HG02763 (cell line): ENCODE measurements at regions not wholly inside any gene's neighbourhood (a gene's known extent, or its start where the extent isn't known, plus 50 kb on each side); places are given as distances from the start of the nearest gene placed in this dataset.

Source experiments
- ATAC-seq: cut with Tn5 transposase; IDR thresholded peaks from one replicate; pipeline ENCODE4 v1.9.1; 2021; ENCODE audit warnings: mild to moderate bottlenecking, moderate library complexity; ENCODE audit not compliant: unreplicated experiment

DNA sequence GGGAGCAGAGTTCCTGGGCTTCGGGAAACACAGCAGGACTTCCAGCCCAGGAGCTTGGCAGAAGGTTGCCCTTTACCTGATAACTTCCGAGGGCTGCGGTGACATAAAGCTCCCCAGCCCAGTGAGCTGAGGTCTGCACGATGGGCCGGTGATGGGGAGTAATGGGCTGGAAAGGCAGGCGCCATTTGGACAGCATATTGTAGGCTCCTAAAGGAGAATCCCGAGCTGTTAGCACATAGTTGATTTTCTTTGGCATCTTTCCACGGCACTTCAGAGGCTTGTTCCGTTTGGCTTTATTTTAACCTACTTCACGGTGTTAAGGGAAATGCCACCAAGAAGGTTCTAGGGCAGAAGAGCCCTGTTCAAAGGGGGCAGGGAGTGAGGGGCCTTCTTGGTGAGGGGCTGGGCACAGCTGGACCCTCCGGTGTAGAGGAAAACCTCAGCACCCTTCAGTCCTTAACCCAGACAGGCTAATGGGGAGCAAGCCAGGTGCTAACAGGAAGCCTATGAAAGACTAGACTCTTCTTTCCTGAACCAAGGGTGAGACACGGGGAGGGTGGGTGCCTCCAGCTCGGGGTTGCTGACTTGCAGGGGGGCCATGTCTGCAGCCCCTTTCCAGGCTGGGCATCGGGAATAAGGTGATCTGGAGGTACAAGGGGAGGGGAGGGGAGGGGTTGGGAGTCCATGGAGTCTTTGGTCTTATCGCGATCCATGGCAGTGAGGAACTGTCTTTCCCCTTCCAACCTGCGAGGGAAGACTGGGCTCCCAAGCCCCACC is 347.7 kb downstream of the GLRX3 start:
- ATAC-seq, result no peak

DNA sequence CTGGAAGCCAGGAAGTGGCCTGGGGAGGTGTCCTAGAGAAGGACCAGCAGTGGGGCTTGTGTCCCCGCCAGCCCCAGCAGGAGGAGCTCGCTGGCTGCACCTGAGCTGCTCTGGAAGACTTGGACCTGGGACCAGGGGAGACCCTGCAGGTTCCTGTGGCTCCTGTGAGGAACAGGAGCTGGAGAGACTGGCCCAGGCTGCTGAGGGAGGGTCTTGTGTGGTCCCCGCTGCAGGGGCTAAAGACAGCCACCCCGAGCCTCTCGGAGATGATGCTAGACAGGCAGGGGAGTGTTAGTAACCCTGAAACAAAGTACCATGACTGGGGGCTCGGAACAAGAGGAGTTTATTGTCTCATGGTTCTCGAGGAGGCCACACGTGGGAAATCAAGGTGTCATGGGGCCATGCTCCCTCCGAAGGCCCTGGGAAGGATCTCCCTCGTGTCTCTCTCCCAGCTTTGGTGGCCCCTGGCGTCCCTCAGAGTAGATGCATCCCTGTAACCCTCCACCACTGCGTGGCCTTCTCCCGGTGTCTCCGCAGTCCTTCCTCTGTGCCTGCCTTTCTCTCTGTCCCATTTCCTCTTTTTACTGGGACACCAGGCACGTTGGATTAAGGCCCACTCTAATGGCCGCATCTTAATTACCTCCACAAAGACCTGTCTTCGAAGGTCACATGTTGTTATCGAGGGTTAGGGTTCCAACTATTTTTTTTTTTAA is 348.4 kb downstream of the GLRX3 start:
- no peak for ATAC-seq

- no peak for ATAC-seq
Observed at GRCh38 chr10:130485236-130485957, 349.2 kb downstream of the GLRX3 start.

DNA sequence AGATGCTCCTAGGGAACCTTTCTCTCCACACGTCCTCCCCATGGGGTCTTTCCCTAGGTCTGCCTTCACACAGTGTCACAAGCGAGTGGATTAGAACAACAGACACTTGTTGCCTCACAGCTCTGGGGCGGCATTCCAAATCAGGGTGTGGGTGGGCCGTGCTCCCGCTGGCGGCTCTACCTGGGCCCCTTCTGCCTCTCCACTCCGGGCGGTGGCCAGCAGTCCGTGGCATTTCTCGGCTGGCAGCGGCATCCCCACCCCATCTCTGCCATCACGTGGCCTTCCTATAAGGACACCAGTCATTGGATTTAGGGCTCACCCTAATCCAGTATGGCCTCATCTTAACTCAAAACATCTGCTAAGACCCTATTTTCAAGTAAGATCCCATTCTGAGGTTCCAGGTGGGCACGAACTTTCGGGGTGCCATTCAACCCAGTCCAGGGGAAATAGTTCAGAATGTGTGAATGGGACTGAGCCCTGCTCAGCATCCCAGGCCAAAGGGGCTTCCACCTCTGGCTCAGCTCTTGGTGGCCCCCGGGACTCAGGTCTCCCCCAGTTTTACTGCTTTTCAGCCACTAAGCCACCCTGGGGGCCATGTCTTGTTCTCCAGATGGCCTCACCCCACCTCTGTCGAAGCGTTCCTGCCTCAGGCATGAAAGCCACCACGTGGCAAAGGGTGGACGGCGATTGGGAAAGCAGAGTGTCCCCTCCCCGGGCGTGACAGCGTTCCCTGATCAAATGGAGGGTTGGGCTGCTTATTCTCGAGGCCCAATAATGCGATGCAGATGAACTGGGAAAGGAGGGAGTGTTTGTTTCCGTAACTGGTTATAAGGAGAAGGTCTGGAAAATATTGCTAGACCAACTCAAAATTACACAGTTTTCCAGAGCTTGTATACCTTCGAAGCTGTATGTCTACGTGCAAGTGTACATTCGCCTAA is 350.0 kb downstream of the GLRX3 start:
- ATAC-seq, result no peak

GRCh38 chr10:130486906-130487305 is 350.7 kb downstream of the GLRX3 start:
- no peak for ATAC-seq

DNA sequence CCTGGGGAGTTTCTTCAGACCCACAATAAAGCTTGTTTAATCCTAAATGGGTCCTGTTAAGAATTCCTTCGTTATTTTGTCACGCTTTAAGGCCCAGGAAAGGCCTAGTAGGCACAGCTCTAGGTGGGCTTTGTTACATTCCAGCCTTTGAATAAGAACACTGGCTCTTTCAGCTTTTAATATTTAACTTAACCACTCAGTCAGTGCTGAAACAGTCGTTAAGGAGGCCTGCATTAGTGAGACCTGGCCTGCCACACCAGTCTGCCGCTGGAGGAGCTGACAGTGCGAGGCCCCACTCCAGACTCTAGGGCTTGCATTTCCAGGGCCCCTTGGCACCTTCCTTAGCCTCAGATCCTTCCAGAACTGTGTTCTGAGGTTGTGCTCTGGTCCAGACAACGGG is 351.4 kb downstream of the GLRX3 start:
- ATAC-seq, result no peak

DNA sequence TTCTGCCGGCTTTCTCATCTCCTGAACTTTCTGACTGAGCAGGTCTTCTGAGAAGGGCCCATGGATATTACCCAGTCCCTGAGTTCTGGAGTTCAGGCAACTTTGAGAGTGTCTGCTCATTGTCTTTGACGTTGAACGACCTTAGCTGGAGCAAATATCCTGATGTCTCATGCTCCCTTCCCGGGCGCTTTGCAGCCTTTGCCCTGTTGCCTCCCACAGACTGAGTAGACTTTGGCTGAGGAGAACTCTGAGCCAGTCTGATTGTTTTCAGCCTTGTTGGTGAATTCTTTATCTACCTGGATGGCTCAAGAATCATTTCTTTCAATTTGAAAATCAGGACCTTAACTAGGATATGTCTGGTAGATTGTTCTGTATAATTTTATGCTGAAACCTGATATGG is 353.7 kb downstream of the GLRX3 start:
- no peak for ATAC-seq

GRCh38 chr10:130491011-130491692 is 355.0 kb downstream of the GLRX3 start:
- no peak for ATAC-seq

- ATAC-seq, result no peak
Observed at GRCh38 chr10:130491693-130492050, 355.5 kb downstream of the GLRX3 start.

- ATAC-seq, result no peak
Observed at GRCh38 chr10:130492266-130492934, 356.2 kb downstream of the GLRX3 start.

- ATAC-seq, result no peak
Observed at GRCh38 chr10:130493021-130493420, 356.8 kb downstream of the GLRX3 start.

- ATAC-seq, result no peak
Observed at GRCh38 chr10:130493446-130494145, 357.4 kb downstream of the GLRX3 start.

GRCh38 chr10:130495116-130495862 is 359.1 kb downstream of the GLRX3 start:
- no peak for ATAC-seq

- no peak for ATAC-seq
Observed at GRCh38 chr10:130495891-130496636, 359.9 kb downstream of the GLRX3 start.

DNA sequence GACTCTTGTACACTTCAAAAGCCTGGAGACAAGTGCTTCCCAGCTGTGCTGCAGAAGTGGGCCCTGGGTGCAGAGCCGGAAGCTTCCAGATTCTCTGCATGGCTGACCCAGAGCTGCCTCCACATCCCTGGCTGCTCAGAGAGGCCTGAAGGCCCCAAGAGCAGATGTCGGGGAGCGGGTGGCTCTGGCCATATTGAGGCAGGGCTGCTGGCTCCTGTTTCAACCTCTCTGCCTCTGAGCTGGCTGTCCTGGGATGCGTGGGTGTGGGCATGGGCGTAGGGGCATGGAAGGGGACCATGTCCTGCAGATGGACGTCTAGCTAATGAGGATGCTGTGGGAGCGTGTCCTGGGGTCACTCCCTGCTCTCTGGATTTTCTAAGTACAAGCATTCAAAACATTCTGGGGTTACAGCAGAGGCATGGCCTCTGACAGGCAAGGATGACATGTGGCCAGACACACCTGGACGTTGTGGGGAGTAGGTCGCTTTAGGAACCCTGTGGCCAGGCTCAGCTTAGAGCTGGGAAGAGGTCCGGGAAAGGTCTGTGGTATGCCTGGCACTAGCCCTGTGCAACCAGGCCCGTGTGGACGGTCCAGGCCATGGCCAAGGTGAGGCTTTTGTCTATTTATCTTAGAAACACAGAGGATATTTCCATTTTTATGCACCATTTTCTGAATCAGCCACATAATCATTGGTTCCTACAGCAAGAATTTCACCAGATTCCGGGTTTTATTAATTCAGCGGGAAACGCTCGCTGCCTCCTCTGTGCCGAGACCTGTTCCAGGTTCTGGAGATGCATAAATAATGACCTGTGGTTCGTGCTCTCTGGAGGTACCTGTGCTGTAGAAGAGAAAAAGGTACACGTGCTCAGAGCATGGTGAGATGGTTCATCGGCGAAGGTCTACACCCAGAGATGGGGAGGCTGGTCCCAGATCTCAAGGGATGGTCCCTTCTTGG is 361.1 kb downstream of the GLRX3 start:
- ATAC-seq, result no peak

- no peak for ATAC-seq
Observed at GRCh38 chr10:130498042-130498441, 361.9 kb downstream of the GLRX3 start.

DNA sequence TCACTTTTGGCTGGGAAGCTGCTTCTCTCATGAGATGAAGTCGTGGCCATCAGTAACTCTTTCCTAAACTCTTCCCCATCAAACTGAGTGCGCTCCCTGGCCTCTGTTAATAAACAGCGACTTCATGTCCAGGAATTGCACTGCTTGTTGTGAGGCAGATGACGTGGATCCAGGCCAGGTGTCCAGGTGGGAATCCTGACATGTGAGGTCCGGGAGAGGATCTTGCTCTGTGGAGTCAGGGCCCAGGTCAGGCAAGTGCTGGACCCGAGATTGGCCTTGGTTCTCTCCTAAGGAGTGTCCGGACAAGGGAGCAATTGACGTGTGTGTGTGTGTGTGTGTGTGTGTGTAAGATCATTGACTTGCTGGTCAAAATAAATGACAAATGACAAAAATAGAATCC is 362.7 kb downstream of the GLRX3 start:
- ATAC-seq, result no peak
